Astrocyte (in vitro differentiated cells and primary cell): ENCODE measurements at regions not wholly inside any gene's neighbourhood (a gene's known extent, or its start where the extent isn't known, plus 50 kb on each side); places are given as distances from the start of the nearest gene placed in this dataset.

Experiments used
- DNase-seq: peaks from one replicate; pipeline ENCODE4 v3.0.0-alpha.2; 2010; ENCODE audit warnings: low read depth
- FAIRE-seq: peaks from 2 replicates; lab custom pipeline; 2011; peaks lifted over from hg19 to GRCh38; lab: Jason Lieb, UNC
- H2AFZ ChIP-seq: 2 replicates; pipeline ENCODE4 v1.6.0; 2012; ENCODE audit warnings: low read depth, low read length, inconsistent platforms
- H3K27ac ChIP-seq: 2 replicates; pipeline ENCODE4 v1.5.1; 2011; ENCODE audit warnings: low read depth, low read length, inconsistent platforms
- H3K27me3 ChIP-seq: 2 replicates; pipeline ENCODE4 v1.6.0; 2011; ENCODE audit warnings: low read length, inconsistent platforms; ENCODE audit not compliant: insufficient read depth
- H3K36me3 ChIP-seq: 2 replicates; pipeline ENCODE4 v1.5.1; 2011; ENCODE audit warnings: low read length, inconsistent platforms; ENCODE audit not compliant: insufficient read depth
- H3K4me1 ChIP-seq: 2 replicates; pipeline ENCODE4 v1.5.1; 2011; ENCODE audit warnings: low read length, inconsistent platforms; ENCODE audit not compliant: insufficient read depth
- H3K4me2 ChIP-seq: 2 replicates; pipeline ENCODE4 v1.6.0; 2012; ENCODE audit warnings: low read length, inconsistent platforms
- H3K4me3 ChIP-seq: 2 replicates; pipeline ENCODE4 v1.5.1; 2011; ENCODE audit warnings: low read depth, mild to moderate bottlenecking, low read length, inconsistent platforms; ENCODE audit not compliant: insufficient read depth
- H3K79me2 ChIP-seq: 2 replicates; pipeline ENCODE4 v1.6.0; 2012; ENCODE audit warnings: mild to moderate bottlenecking, low read length, inconsistent platforms; ENCODE audit not compliant: insufficient read depth
- H3K9ac ChIP-seq: 2 replicates; pipeline ENCODE4 v1.6.0; 2012; ENCODE audit warnings: mild to moderate bottlenecking, low read length, inconsistent platforms
- H3K9me3 ChIP-seq: 2 replicates; pipeline ENCODE4 v1.5.1; 2012; ENCODE audit warnings: low read depth, mild to moderate bottlenecking, low read length, inconsistent platforms; ENCODE audit not compliant: insufficient read depth
- H4K20me1 ChIP-seq: 2 replicates; pipeline ENCODE4 v1.6.0; 2012; ENCODE audit warnings: low read length, inconsistent platforms; ENCODE audit not compliant: insufficient read depth
- H3K27ac Mint-ChIP-seq: one replicate; pipeline ENCODE4 v1.8.0; 2021; ENCODE audit warnings: mild to moderate bottlenecking, mixed read lengths; ENCODE audit not compliant: unreplicated experiment
- H3K27me3 Mint-ChIP-seq: one replicate; pipeline ENCODE4 v1.8.0; 2021; ENCODE audit warnings: low read depth, mixed read lengths; ENCODE audit not compliant: unreplicated experiment
- H3K36me3 Mint-ChIP-seq: one replicate; pipeline ENCODE4 v1.8.0; 2021; ENCODE audit warnings: low read depth, mixed read lengths; ENCODE audit not compliant: unreplicated experiment
- H3K4me1 Mint-ChIP-seq: one replicate; pipeline ENCODE4 v1.8.0; 2021; ENCODE audit warnings: low read depth, mixed read lengths; ENCODE audit not compliant: unreplicated experiment
- H3K4me3 Mint-ChIP-seq: one replicate; pipeline ENCODE4 v1.8.0; 2021; ENCODE audit warnings: mild to moderate bottlenecking, moderate library complexity, mixed read lengths; ENCODE audit not compliant: unreplicated experiment
- H3K9me3 Mint-ChIP-seq: one replicate; pipeline ENCODE4 v1.8.0; 2021; ENCODE audit warnings: mild to moderate bottlenecking, mixed read lengths; ENCODE audit not compliant: unreplicated experiment
- CTCF ChIP-seq: IDR thresholded peaks from 2 replicates; pipeline ENCODE4 v1.5.1; 2011; ENCODE audit warnings: low read depth, mild to moderate bottlenecking, inconsistent platforms, low read length, moderate library complexity; ENCODE audit not compliant: insufficient read depth
- EZH2 ChIP-seq: IDR thresholded peaks from 2 replicates; pipeline ENCODE4 v1.6.1; 2012; ENCODE audit warnings: mild to moderate bottlenecking, low read length, inconsistent platforms; ENCODE audit not compliant: insufficient read depth

- no peaks in the 10 kb centered on the region for H3K36me3 ChIP-seq
- H4K20me1 ChIP-seq = no peaks in the 10 kb centered on the region
- Mint-ChIP-seq H3K36me3 (no peaks in the 10 kb centered on the region), H3K27me3 (peaks cover 21% of the 10 kb centered on the region), H3K9me3 (peaks cover 5% of the 10 kb centered on the region), H3K4me1 (peaks cover 7% of the 10 kb centered on the region), H3K27ac (no peak overlapping the region), H3K4me3 (no peak overlapping the region)
- H3K9ac ChIP-seq = no peak overlapping the region
- peaks cover 5% of the 10 kb centered on the region for H3K9me3 ChIP-seq
- H3K79me2 ChIP-seq = no peaks in the 10 kb centered on the region
- TF ChIP-seq CTCF (no peak), EZH2 (no peak)
- no peak overlapping the region for H3K4me2 ChIP-seq
- no peak for DNase-seq
- no peaks in the 10 kb centered on the region for H3K4me1 ChIP-seq
- no peak for FAIRE-seq
- no peak overlapping the region for H3K4me3 ChIP-seq
- no peak overlapping the region for H2AFZ ChIP-seq
- no peaks in the 10 kb centered on the region for H3K27me3 ChIP-seq
- H3K27ac ChIP-seq = no peak overlapping the region
Measured at GRCh38 chr17:79517827-79518584, 92.8 kb downstream of the RBFOX3 start.

GRCh38 chr17:79515646-79516571, 94.9 kb downstream of the RBFOX3 start:
- H3K4me2 ChIP-seq = no peak overlapping the region
- Mint-ChIP-seq H3K4me3 (peak overlapping the region; percentile 15), H3K4me1 (peaks cover 7% of the 10 kb centered on the region), H3K27ac (no peak overlapping the region), H3K9me3 (peaks cover 9% of the 10 kb centered on the region), H3K27me3 (peaks cover 21% of the 10 kb centered on the region), H3K36me3 (no peaks in the 10 kb centered on the region)
- H3K9ac ChIP-seq = no peak overlapping the region
- FAIRE-seq = no peak
- H3K27me3 ChIP-seq = no peaks in the 10 kb centered on the region
- H2AFZ ChIP-seq = no peak overlapping the region
- no peaks in the 10 kb centered on the region for H3K79me2 ChIP-seq
- no peaks in the 10 kb centered on the region for H4K20me1 ChIP-seq
- peak; percentile 20 for DNase-seq
- H3K27ac ChIP-seq = no peak overlapping the region
- H3K36me3 ChIP-seq = no peaks in the 10 kb centered on the region
- no peak for TF ChIP-seq CTCF
- no peak for TF ChIP-seq EZH2
- no peak overlapping the region for H3K4me3 ChIP-seq
- H3K9me3 ChIP-seq = peaks cover 6% of the 10 kb centered on the region
- H3K4me1 ChIP-seq = no peaks in the 10 kb centered on the region
